Endothelial cell of umbilical vein (primary cell): ENCODE measurements at regions not wholly inside any gene's neighbourhood (a gene's known extent, or its start where the extent isn't known, plus 50 kb on each side); places are given as distances from the start of the nearest gene placed in this dataset.

ENCODE experiments used
- BruUV-seq: library from RNA; stranded (reverse); fragments of 400-500 nt; replicated peaks from 2 replicates; lab custom pipeline; 2021; lab: Mats Ljungman, UMichigan
- CTCF ChIA-PET: fragments of 300-600, 350-600 bp; sonication (Branson Sonifier 250); formaldehyde crosslinking; loops from one replicate; lab custom pipeline; 2021; ENCODE audit warnings: antibody characterized with exemption, inconsistent platforms; lab: Charles Lee
- POLR2A ChIA-PET: fragments of 300-600, 350-600 bp; sonication (Branson Sonifier 250); formaldehyde crosslinking; loops from one replicate; lab custom pipeline; 2021; ENCODE audit warnings: antibody characterized with exemption, inconsistent platforms; lab: Charles Lee
- DNase-seq: peaks from one replicate; pipeline ENCODE4 v3.0.0-alpha.2; 2011; ENCODE audit warnings: low read depth, low spot score
- FAIRE-seq: peaks from 2 replicates; lab custom pipeline; 2011; peaks lifted over from hg19 to GRCh38; lab: Jason Lieb, UNC
- H2AFZ ChIP-seq: 2 replicates; pipeline ENCODE4 v1.6.0; 2012; ENCODE audit warnings: low read depth, low read length, control low read depth, inconsistent platforms
- H3K27ac ChIP-seq: 2 replicates; pipeline ENCODE4 v1.5.1; 2011; ENCODE audit warnings: low read depth, mild to moderate bottlenecking, control low read depth, low read length, moderate library complexity; ENCODE audit not compliant: insufficient read depth
- H3K27me3 ChIP-seq, 2 experiments: 2 replicates each; pipeline versions ENCODE4 v1.6.0 to v1.6.1; 2011; ENCODE audit warnings: low read length in 2 of 2, mixed read lengths in 1 of 2; ENCODE audit not compliant: control insufficient read depth in 2 of 2, insufficient read depth in 2 of 2
- H3K36me3 ChIP-seq, 2 experiments: 2 replicates in 1 of 2; 3 replicates in 1 of 2; pipeline ENCODE4 v1.5.1; 2011; ENCODE audit warnings: low read length in 2 of 2, mild to moderate bottlenecking in 1 of 2, moderate library complexity in 1 of 2; ENCODE audit not compliant: control insufficient read depth in 2 of 2, insufficient read depth in 2 of 2; ENCODE audit errors: extremely low read depth in 1 of 2
- H3K4me1 ChIP-seq: 3 replicates; pipeline ENCODE4 v1.5.1; 2011; ENCODE audit warnings: mild to moderate bottlenecking, low read length; ENCODE audit not compliant: control insufficient read depth, insufficient read depth; ENCODE audit errors: extremely low read depth
- H3K4me2 ChIP-seq: 2 replicates; pipeline ENCODE4 v1.6.1; 2011; ENCODE audit warnings: low read length, control low read depth, mixed read lengths; ENCODE audit not compliant: insufficient read depth
- H3K4me3 ChIP-seq, 3 experiments: fragments of 200-600 bp in 1 of 3; sonication (generic), shearing (Covaris generic) in 1 of 3; replicated peaks in 1 of 3; 2 replicates each; pipeline ENCODE4 v1.5.1; 2011 to 2016; ENCODE audit warnings: control low read depth in 3 of 3, low read length in 3 of 3, mild to moderate bottlenecking in 2 of 3, inconsistent platforms in 1 of 3, low read depth in 1 of 3, moderate library complexity in 1 of 3; ENCODE audit not compliant: insufficient read depth in 1 of 3
- H3K79me2 ChIP-seq: 2 replicates; pipeline ENCODE4 v1.6.0; 2012; ENCODE audit warnings: low read length, inconsistent platforms; ENCODE audit not compliant: control insufficient read depth, insufficient read depth
- H3K9ac ChIP-seq: replicated peaks from 2 replicates; pipeline ENCODE3; 2011; ENCODE audit warnings: low read length, control low read depth; ENCODE audit not compliant: insufficient read depth; ENCODE audit errors: extremely low read depth
- H3K9me1 ChIP-seq: replicated peaks from 3 replicates; pipeline ENCODE4 v1.6.0; 2011; ENCODE audit warnings: mild to moderate bottlenecking, low read length; ENCODE audit not compliant: control insufficient read depth, insufficient read depth; ENCODE audit errors: extremely low read depth
- H3K9me3 ChIP-seq: replicated peaks from 2 replicates; pipeline ENCODE4 v1.5.1; 2012; ENCODE audit warnings: low read length, inconsistent platforms; ENCODE audit not compliant: control insufficient read depth, insufficient read depth
- H4K20me1 ChIP-seq: replicated peaks from 2 replicates; pipeline ENCODE3; 2011; ENCODE audit warnings: mild to moderate bottlenecking, low read length; ENCODE audit not compliant: control insufficient read depth, insufficient read depth; ENCODE audit errors: extremely low read depth
- EZH2 ChIP-seq: IDR thresholded peaks from 2 replicates; pipeline ENCODE4 v1.6.1; 2012; ENCODE audit warnings: borderline replicate concordance, low read depth, mild to moderate bottlenecking, moderate library complexity, low read length, inconsistent platforms; ENCODE audit not compliant: severe bottlenecking
- FOS ChIP-seq: IDR thresholded peaks from 2 replicates; pipeline ENCODE4 v1.6.1; 2011; ENCODE audit warnings: mild to moderate bottlenecking, low read length, moderate library complexity, borderline replicate concordance; ENCODE audit not compliant: insufficient read depth
- GATA2 ChIP-seq: IDR thresholded peaks from 2 replicates; pipeline ENCODE4 v1.7.0; 2011; ENCODE audit warnings: low read depth, mild to moderate bottlenecking, moderate library complexity, mixed read lengths, low read length; ENCODE audit not compliant: insufficient read length, insufficient read depth
- JUN ChIP-seq: IDR thresholded peaks from 2 replicates; pipeline ENCODE4 v1.6.1; 2011; ENCODE audit warnings: borderline replicate concordance, low read depth; ENCODE audit not compliant: insufficient read length, insufficient read depth
- MYC ChIP-seq: IDR thresholded peaks from one replicate; pipeline ENCODE4 v1.6.1; 2011; ENCODE audit warnings: mild to moderate bottlenecking, low read depth, low read length
- POLR2A ChIP-seq: IDR thresholded peaks from 2 replicates; pipeline ENCODE4 v1.6.1; 2012; ENCODE audit warnings: low read depth, mild to moderate bottlenecking, control low read depth, low read length
- POLR2AphosphoS5 ChIP-seq: IDR thresholded peaks from 2 replicates; pipeline ENCODE4 v1.6.1; 2012; ENCODE audit warnings: low read depth, mild to moderate bottlenecking, control low read depth, low read length, moderate library complexity; ENCODE audit not compliant: insufficient read depth
- dilution Hi-C: fragments of 300-500 bp; cut with MboI; formaldehyde crosslinking; loops from one replicate; pipeline ENCODE4 v1.15.0; 2019; ENCODE audit warnings: low sequenced_read_pairs; ENCODE audit not compliant: extremely low pct_ligation_motif_present
- intact Hi-C: fragments of 100-400 bp; cut with micrococcal nuclease; formaldehyde crosslinking; loops from one replicate; pipeline ENCODE4 v1.10.0; 2022
- TF ChIP-seq, protein P1 (sequence below), 2 donors: IDR thresholded peaks; 1 replicate in 1 of 2; 2 replicates in 1 of 2; pipeline ENCODE4 v1.5.1; 2011; ENCODE audit warnings: low read length in 2 of 2, mild to moderate bottlenecking in 2 of 2, moderate library complexity in 2 of 2, control low read depth in 1 of 2, inconsistent platforms in 1 of 2, low read depth in 1 of 2; ENCODE audit not compliant: insufficient read depth in 1 of 2; ENCODE audit errors: extremely low read depth in 1 of 2
- TF ChIP-seq, protein P2 (sequence below): IDR thresholded peaks from 2 replicates; pipeline ENCODE4 v1.6.1; 2011; ENCODE audit not compliant: insufficient read depth, insufficient read length

DNA sequence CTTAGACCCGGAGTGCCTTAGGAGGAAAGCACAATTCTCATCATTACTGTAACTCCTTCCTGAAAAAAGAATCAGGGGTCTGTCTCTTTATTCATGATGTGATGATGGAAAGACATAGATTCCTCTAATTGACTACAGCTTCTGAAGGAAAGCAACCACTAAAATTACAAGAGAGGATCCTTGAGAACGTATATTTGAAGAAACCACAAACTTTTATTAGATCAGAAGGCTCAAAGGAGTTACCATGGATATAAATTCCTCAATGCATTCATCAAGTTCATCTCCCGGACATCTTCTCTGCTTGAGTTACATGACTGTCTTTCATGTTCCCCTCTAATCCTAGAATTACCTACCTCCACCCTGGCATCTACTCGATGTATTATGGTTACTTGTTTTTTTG, 104.1 kb upstream of the PAPPA start:
- no peak for DNase-seq
- no peak overlapping the region for H3K4me3 ChIP-seq
- intact Hi-C loops (no loop called here), dilution Hi-C loops (no loop called here)
- H2AFZ ChIP-seq: no peak overlapping the region
- BruUV-seq: no TSS peak
- H3K36me3 ChIP-seq: no peaks in the 10 kb centered on the region
- no peaks in the 10 kb centered on the region for H3K79me2 ChIP-seq
- no peak overlapping the region for H3K9ac ChIP-seq
- no peaks in the 10 kb centered on the region for H3K9me1 ChIP-seq
- CTCF ChIA-PET: no interaction called here
- POLR2A ChIA-PET: no interaction called here
- TF ChIP-seq GATA2 (no peak), EZH2 (no peak), MYC (no peak), POLR2A (no peak), JUN (no peak), POLR2AphosphoS5 (no peak), FOS (no peak)
- TF ChIP-seq, protein P1, sequence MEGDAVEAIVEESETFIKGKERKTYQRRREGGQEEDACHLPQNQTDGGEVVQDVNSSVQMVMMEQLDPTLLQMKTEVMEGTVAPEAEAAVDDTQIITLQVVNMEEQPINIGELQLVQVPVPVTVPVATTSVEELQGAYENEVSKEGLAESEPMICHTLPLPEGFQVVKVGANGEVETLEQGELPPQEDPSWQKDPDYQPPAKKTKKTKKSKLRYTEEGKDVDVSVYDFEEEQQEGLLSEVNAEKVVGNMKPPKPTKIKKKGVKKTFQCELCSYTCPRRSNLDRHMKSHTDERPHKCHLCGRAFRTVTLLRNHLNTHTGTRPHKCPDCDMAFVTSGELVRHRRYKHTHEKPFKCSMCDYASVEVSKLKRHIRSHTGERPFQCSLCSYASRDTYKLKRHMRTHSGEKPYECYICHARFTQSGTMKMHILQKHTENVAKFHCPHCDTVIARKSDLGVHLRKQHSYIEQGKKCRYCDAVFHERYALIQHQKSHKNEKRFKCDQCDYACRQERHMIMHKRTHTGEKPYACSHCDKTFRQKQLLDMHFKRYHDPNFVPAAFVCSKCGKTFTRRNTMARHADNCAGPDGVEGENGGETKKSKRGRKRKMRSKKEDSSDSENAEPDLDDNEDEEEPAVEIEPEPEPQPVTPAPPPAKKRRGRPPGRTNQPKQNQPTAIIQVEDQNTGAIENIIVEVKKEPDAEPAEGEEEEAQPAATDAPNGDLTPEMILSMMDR (IDR thresholded peaks at IDR 0.05; ENCODE audit: extremely low read depth in 1 of 2, insufficient read depth in 1 of 2, low read depth in 1 of 2, low read length in 2 of 2): no peak
- TF ChIP-seq, protein P2, sequence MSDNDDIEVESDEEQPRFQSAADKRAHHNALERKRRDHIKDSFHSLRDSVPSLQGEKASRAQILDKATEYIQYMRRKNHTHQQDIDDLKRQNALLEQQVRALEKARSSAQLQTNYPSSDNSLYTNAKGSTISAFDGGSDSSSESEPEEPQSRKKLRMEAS: no peak
- no peaks in the 10 kb centered on the region for H3K9me3 ChIP-seq
- H3K4me1 ChIP-seq: no peaks in the 10 kb centered on the region
- no peak overlapping the region for H3K27ac ChIP-seq
- no peak for FAIRE-seq
- H4K20me1 ChIP-seq: no peaks in the 10 kb centered on the region
- H3K27me3 ChIP-seq: no peaks in the 10 kb centered on the region
- no peak overlapping the region for H3K4me2 ChIP-seq
